ENCODE measurements at regions not wholly inside any gene's neighbourhood (a gene's known extent, or its start where the extent isn't known, plus 50 kb on each side); places are given as distances from the start of the nearest gene placed in this dataset.

- H3F3A ChIP-seq (ENCODE audit: insufficient read depth), result no peaks in the 10 kb centered on the region
- H3K9me3 ChIP-seq (ENCODE audit: low read depth), result no peaks in the 10 kb centered on the region
- H3K36me3 ChIP-seq (ENCODE audit: low read depth), result no peaks in the 10 kb centered on the region
- DNase-seq, result no peak
- no peak overlapping the region for H3K4me2 ChIP-seq (ENCODE audit: unreplicated experiment)
- 21 to 30% methylated on average over 1 of the region's 1 CpG for WGBS, 2 experiments (ENCODE audit: low coverage in 1 of 2, low lambda C conversion rate in 2 of 2, missing lambda C conversion rate in 2 of 2)
- in situ Hi-C loops (cut with MboI), result no loop called here
- no peaks in the 10 kb centered on the region for H4K20me1 ChIP-seq (ENCODE audit: insufficient read depth)
- H3K27me3 ChIP-seq (replicated peaks; ENCODE audit: insufficient read depth), result no peaks in the 10 kb centered on the region
- no peaks in the 10 kb centered on the region for H3K79me2 ChIP-seq (ENCODE audit: insufficient read depth)
- no peaks in the 10 kb centered on the region for H3K4me1 ChIP-seq (ENCODE audit: insufficient read depth)
- H3K9me2 ChIP-seq (ENCODE audit: insufficient read depth), result no peaks in the 10 kb centered on the region
- TF ChIP-seq EZH2 (IDR thresholded peaks at IDR 0.05; ENCODE audit: insufficient read depth, poor library complexity, severe bottlenecking) (no peak), EZH2phosphoT487 (IDR thresholded peaks at IDR 0.05; ENCODE audit: insufficient read depth, low read depth) (no peak)
- H3K9ac ChIP-seq, result no peak overlapping the region
- H3K27ac ChIP-seq, result no peak overlapping the region
- H2AFZ ChIP-seq, result no peak overlapping the region
- H3K4me3 ChIP-seq, result no peak overlapping the region
Measured at GRCh38 chr11:101334581-101334980, 205.0 kb upstream of the PGR start.

GRCh38 chr11:101331411-101331810 is 201.8 kb upstream of the PGR start:
- Histone ChIP-seq H3F3A (ENCODE audit: insufficient read depth) (no peaks in the 10 kb centered on the region), H3K27ac (no peak overlapping the region), H3K36me3 (ENCODE audit: low read depth) (no peaks in the 10 kb centered on the region), H4K20me1 (ENCODE audit: insufficient read depth) (no peaks in the 10 kb centered on the region), H3K9me3 (ENCODE audit: low read depth) (no peaks in the 10 kb centered on the region), H3K79me2 (ENCODE audit: insufficient read depth) (no peaks in the 10 kb centered on the region), H2AFZ (no peak overlapping the region), H3K9ac (no peak overlapping the region), H3K4me2 (ENCODE audit: unreplicated experiment) (no peak overlapping the region), H3K9me2 (ENCODE audit: insufficient read depth) (no peaks in the 10 kb centered on the region; the same call in 1 of the 2 replicates), H3K4me3 (no peak overlapping the region), H3K27me3 (replicated peaks; ENCODE audit: insufficient read depth) (no peaks in the 10 kb centered on the region), H3K4me1 (ENCODE audit: insufficient read depth) (no peaks in the 10 kb centered on the region)
- TF ChIP-seq EZH2 (IDR thresholded peaks at IDR 0.05; ENCODE audit: insufficient read depth, poor library complexity, severe bottlenecking) (no peak), EZH2phosphoT487 (IDR thresholded peaks at IDR 0.05; ENCODE audit: insufficient read depth, low read depth) (no peak)
- WGBS, 2 experiments (ENCODE audit: low coverage in 1 of 2, low lambda C conversion rate in 2 of 2, missing lambda C conversion rate in 2 of 2), result 3 to 15% methylated on average over 4 of the region's 4 CpGs
- in situ Hi-C loops (cut with MboI), result no loop called here
- no peak for DNase-seq

GRCh38 chr11:101327908-101328307 is 198.3 kb upstream of the PGR start:
- Histone ChIP-seq H3K27ac (no peak overlapping the region), H4K20me1 (ENCODE audit: insufficient read depth) (no peaks in the 10 kb centered on the region), H3K27me3 (replicated peaks; ENCODE audit: insufficient read depth) (no peaks in the 10 kb centered on the region), H3K4me2 (ENCODE audit: unreplicated experiment) (no peak overlapping the region), H3K4me3 (no peak overlapping the region), H2AFZ (no peak overlapping the region), H3K9me2 (ENCODE audit: insufficient read depth) (no peaks in the 10 kb centered on the region; the same call in 1 of the 2 replicates), H3K9ac (no peak overlapping the region), H3K36me3 (ENCODE audit: low read depth) (no peaks in the 10 kb centered on the region), H3F3A (ENCODE audit: insufficient read depth) (no peaks in the 10 kb centered on the region), H3K4me1 (ENCODE audit: insufficient read depth) (no peaks in the 10 kb centered on the region), H3K9me3 (ENCODE audit: low read depth) (no peaks in the 10 kb centered on the region), H3K79me2 (ENCODE audit: insufficient read depth) (no peaks in the 10 kb centered on the region)
- no peak for DNase-seq
- WGBS, 2 experiments (ENCODE audit: low coverage in 1 of 2, low lambda C conversion rate in 2 of 2, missing lambda C conversion rate in 2 of 2), result 18 to 24% methylated on average over 3 of the region's 3 CpGs
- in situ Hi-C loops (cut with MboI), result no loop called here
- TF ChIP-seq EZH2 (IDR thresholded peaks at IDR 0.05; ENCODE audit: insufficient read depth, poor library complexity, severe bottlenecking) (no peak), EZH2phosphoT487 (IDR thresholded peaks at IDR 0.05; ENCODE audit: insufficient read depth, low read depth) (no peak)

- no peaks in the 10 kb centered on the region for H3F3A ChIP-seq (ENCODE audit: insufficient read depth)
- no peaks in the 10 kb centered on the region for H3K4me1 ChIP-seq (ENCODE audit: insufficient read depth)
- no peaks in the 10 kb centered on the region for H3K9me3 ChIP-seq (ENCODE audit: low read depth)
- H3K36me3 ChIP-seq (ENCODE audit: low read depth), result no peaks in the 10 kb centered on the region
- H3K27ac ChIP-seq, result no peak overlapping the region
- no peak overlapping the region for H3K4me3 ChIP-seq
- no peaks in the 10 kb centered on the region for H3K79me2 ChIP-seq (ENCODE audit: insufficient read depth)
- in situ Hi-C loops (cut with MboI), result no loop called here
- no peak for TF ChIP-seq EZH2 (IDR thresholded peaks at IDR 0.05; ENCODE audit: insufficient read depth, poor library complexity, severe bottlenecking)
- TF ChIP-seq EZH2phosphoT487 (IDR thresholded peaks at IDR 0.05; ENCODE audit: insufficient read depth, low read depth), result no peak
- no peaks in the 10 kb centered on the region for H3K27me3 ChIP-seq (replicated peaks; ENCODE audit: insufficient read depth)
- no peak for DNase-seq
- H3K4me2 ChIP-seq (ENCODE audit: unreplicated experiment), result no peak overlapping the region
- H2AFZ ChIP-seq, result no peak overlapping the region
- H3K9ac ChIP-seq, result no peak overlapping the region
- no peaks in the 10 kb centered on the region; the same call in 1 of the 2 replicates for H3K9me2 ChIP-seq (ENCODE audit: insufficient read depth)
- no peaks in the 10 kb centered on the region for H4K20me1 ChIP-seq (ENCODE audit: insufficient read depth)
Measured at GRCh38 chr11:101326141-101326540, 196.5 kb upstream of the PGR start.

- no peaks in the 10 kb centered on the region for H3K27me3 ChIP-seq (replicated peaks; ENCODE audit: insufficient read depth)
- TF ChIP-seq EZH2 (IDR thresholded peaks at IDR 0.05; ENCODE audit: insufficient read depth, poor library complexity, severe bottlenecking) (no peak), EZH2phosphoT487 (IDR thresholded peaks at IDR 0.05; ENCODE audit: insufficient read depth, low read depth) (no peak)
- H3K4me1 ChIP-seq (ENCODE audit: insufficient read depth), result no peaks in the 10 kb centered on the region
- H3K4me2 ChIP-seq (ENCODE audit: unreplicated experiment), result no peak overlapping the region
- no peaks in the 10 kb centered on the region for H3K79me2 ChIP-seq (ENCODE audit: insufficient read depth)
- no peaks in the 10 kb centered on the region for H3F3A ChIP-seq (ENCODE audit: insufficient read depth)
- H3K9me2 ChIP-seq (ENCODE audit: insufficient read depth), result no peaks in the 10 kb centered on the region; the same call in 1 of the 2 replicates
- H3K36me3 ChIP-seq (ENCODE audit: low read depth), result no peaks in the 10 kb centered on the region
- H3K9ac ChIP-seq, result no peak overlapping the region
- no peak overlapping the region for H3K4me3 ChIP-seq
- H3K9me3 ChIP-seq (ENCODE audit: low read depth), result no peaks in the 10 kb centered on the region
- WGBS, 2 experiments (ENCODE audit: low coverage in 1 of 2, low lambda C conversion rate in 2 of 2, missing lambda C conversion rate in 2 of 2), result 0% methylated on average over 2 of the region's 2 CpGs
- no peak overlapping the region for H2AFZ ChIP-seq
- H3K27ac ChIP-seq, result no peak overlapping the region
- in situ Hi-C loops (cut with MboI), result no loop called here
- H4K20me1 ChIP-seq (ENCODE audit: insufficient read depth), result no peaks in the 10 kb centered on the region
- no peak for DNase-seq
Measured at GRCh38 chr11:101323997-101324396, 194.4 kb upstream of the PGR start.
